ENCODE measurements at regions not wholly inside any gene's neighbourhood (a gene's known extent, or its start where the extent isn't known, plus 50 kb on each side); places are given as distances from the start of the nearest gene placed in this dataset.

- 71% methylated on average over 2 of the region's 2 CpGs; no CpG with 5 or more reads in 1 of the 2 experiments for WGBS, 2 experiments (ENCODE audit: extremely low coverage in 1 of 2, insufficient coverage in 1 of 2, insufficient read length in 1 of 2, insufficient replicate concordance in 2 of 2, low coverage in 1 of 2, low lambda C conversion rate in 2 of 2, missing lambda C conversion rate in 1 of 2)
- no peak overlapping the region for H3K9ac ChIP-seq (replicated peaks in 1 of 4; ENCODE audit: extremely low read depth in 1 of 4, low read depth in 3 of 4, low read length in 3 of 4)
- no peaks in the 10 kb centered on the region for H3K9me3 ChIP-seq (ENCODE audit: insufficient read depth in 2 of 2, low read depth in 1 of 2, low read length in 1 of 2)
- H3K14ac ChIP-seq (ENCODE audit: insufficient read length), result no peak overlapping the region
- no peak overlapping the region for H2BK15ac ChIP-seq (ENCODE audit: low read length)
- no peak overlapping the region for H3K23ac ChIP-seq (ENCODE audit: insufficient read length)
- no peaks in the 10 kb centered on the region for H3K27me3 ChIP-seq (replicated peaks in 1 of 4; ENCODE audit: control insufficient read depth in 3 of 4, extremely low read depth in 1 of 4, insufficient read depth in 3 of 4, low read length in 3 of 4)
- H4K91ac ChIP-seq (replicated peaks; ENCODE audit: insufficient read length, low read length), result no peak overlapping the region
- DNase-seq (ENCODE audit: low read depth in 1 of 2, low spot score in 2 of 2) (no peak), FAIRE-seq (no peak)
- POLR2A ChIA-PET (ENCODE audit: partially characterized antibody), result no interaction called here
- no peaks in the 10 kb centered on the region for H3K79me2 ChIP-seq (ENCODE audit: control insufficient read depth in 1 of 2, insufficient read depth in 2 of 2, low read length in 2 of 2)
- H4K8ac ChIP-seq (ENCODE audit: extremely low read depth, insufficient read depth, low read length), result no peak overlapping the region
- no peaks in the 10 kb centered on the region for H4K20me1 ChIP-seq (replicated peaks in 1 of 2; ENCODE audit: control insufficient read depth in 1 of 2, insufficient read depth in 2 of 2, low read length in 2 of 2)
- H3K4ac ChIP-seq (replicated peaks; ENCODE audit: insufficient read length, low read depth, low read length), result no peak overlapping the region
- H3K56ac ChIP-seq (replicated peaks; ENCODE audit: insufficient read length, low read depth, low read length), result no peak overlapping the region
- no peaks in the 10 kb centered on the region for H3K23me2 ChIP-seq (ENCODE audit: low read depth, low read length)
- H3K18ac ChIP-seq (ENCODE audit: extremely low read depth, low read length), result no peak overlapping the region
- no peak overlapping the region for H2BK5ac ChIP-seq (ENCODE audit: low read depth, low read length)
- no peak overlapping the region for H2AK5ac ChIP-seq (ENCODE audit: low read depth, low read length)
- CTCF ChIA-PET (ENCODE audit: partially characterized antibody), result interaction anchor here (1.1 kb wide), 1 partner anchor 50 kb away, joined by 3 read pairs; no protein-coding TSS in a partner anchor
- no peak overlapping the region for H2AFZ ChIP-seq (ENCODE audit: low read length)
- H2BK120ac ChIP-seq (replicated peaks; ENCODE audit: low read depth, low read length), result no peak overlapping the region
- no peak overlapping the region for H3K4me2 ChIP-seq (ENCODE audit: insufficient read depth in 1 of 2, low read depth in 2 of 2, low read length in 2 of 2)
- no peak overlapping the region for H3K27ac ChIP-seq (ENCODE audit: low read depth, low read length)
- no peak overlapping the region for H4K5ac ChIP-seq (ENCODE audit: insufficient read length, low read depth, low read length)
- no peaks in the 10 kb centered on the region for H3K36me3 ChIP-seq (ENCODE audit: control insufficient read depth in 2 of 4, insufficient read depth in 4 of 4, low read length in 3 of 4)
- H2BK12ac ChIP-seq (ENCODE audit: low read depth, low read length), result no peak overlapping the region
- no peak overlapping the region for H3K4me3 ChIP-seq (ENCODE audit: extremely low read depth in 1 of 4, insufficient read depth in 2 of 4, low read depth in 3 of 4, low read length in 4 of 4)
- no peaks in the 10 kb centered on the region for H3K79me1 ChIP-seq (ENCODE audit: low read depth, low read length)
- H2BK20ac ChIP-seq (ENCODE audit: low read length), result no peak overlapping the region
- no peaks in the 10 kb centered on the region for H3K4me1 ChIP-seq (replicated peaks in 1 of 4; ENCODE audit: control insufficient read depth in 3 of 4, insufficient read depth in 4 of 4, low read length in 3 of 4)
- TF ChIP-seq EP300 (IDR thresholded peaks at IDR 0.05; ENCODE audit: borderline replicate concordance in 1 of 2, low read depth in 2 of 2, low read length in 2 of 2) (no peak), USF2 (IDR thresholded peaks at IDR 0.05; ENCODE audit: low read length) (no peak), SIX5 (IDR thresholded peaks at IDR 0.05; ENCODE audit: low read depth, low read length) (no peak), RXRA (IDR thresholded peaks at IDR 0.05; ENCODE audit: insufficient read depth, low read depth, low read length) (no peak), SUZ12 (IDR thresholded peaks at IDR 0.05; ENCODE audit: low read length) (no peak), MAFK (IDR thresholded peaks at IDR 0.05; ENCODE audit: low read depth, low read length) (no peak), CHD2 (IDR thresholded peaks at IDR 0.05; ENCODE audit: low read length) (no peak), BACH1 (IDR thresholded peaks at IDR 0.05; ENCODE audit: low read length) (no peak), CTBP2 (IDR thresholded peaks at IDR 0.05; ENCODE audit: borderline replicate concordance, insufficient read depth, insufficient read length, low read length) (no peak), CREB1 (IDR thresholded peaks at IDR 0.05) (no peak), HDAC6 (IDR thresholded peaks at IDR 0.05; ENCODE audit: low read depth, low read length) (no peak), TCF12 (IDR thresholded peaks at IDR 0.05; ENCODE audit: low read depth, low read length) (no peak), CEBPB (IDR thresholded peaks at IDR 0.05; ENCODE audit: low read depth, low read length) (no peak), RFX5 (IDR thresholded peaks at IDR 0.05; ENCODE audit: borderline replicate concordance, low read depth, low read length) (no peak), JUN (IDR thresholded peaks at IDR 0.05; ENCODE audit: low read depth, low read length) (no peak)
Observed at GRCh38 chr13:75919660-75920199, 283.6 kb downstream of the LMO7 start.

All from H1 (cell line).